ENCODE measurements at regions not wholly inside any gene's neighbourhood (a gene's known extent, or its start where the extent isn't known, plus 50 kb on each side); places are given as distances from the start of the nearest gene placed in this dataset.

GRCh38 chr5:165260426-165260825 lies 1755.0 kb downstream of the MAT2B start:
- DNase-seq = no peak

GRCh38 chr5:165263536-165263935 lies 1758.1 kb downstream of the MAT2B start:
- no peak for DNase-seq

DNA sequence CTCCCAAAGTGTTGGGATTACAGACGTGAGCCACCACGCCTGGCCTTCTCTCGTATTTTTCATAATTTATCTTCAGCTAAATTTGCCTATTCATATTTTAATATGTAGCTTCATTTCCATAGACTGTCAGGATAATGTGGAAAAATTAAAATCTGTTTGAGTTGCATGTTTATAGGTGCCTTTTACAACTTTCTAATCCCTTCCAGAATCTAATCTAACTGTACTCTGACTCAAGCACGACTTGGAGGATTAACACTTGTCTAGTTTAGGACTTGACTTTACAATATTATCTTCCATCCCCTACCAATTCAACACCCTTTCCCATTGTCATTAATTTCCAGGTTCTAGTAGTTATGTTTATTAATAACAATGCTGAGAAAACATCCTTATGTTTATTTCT lies 1761.5 kb downstream of the MAT2B start:
- DNase-seq = no peak

GRCh38 chr5:165272436-165272835 lies 1767.0 kb downstream of the MAT2B start:
- DNase-seq = no peak

- no peak for DNase-seq
These were observed 1772.2 kb downstream of the MAT2B start for GRCh38 chr5:165277661-165278060.

- DNase-seq = no peak
These were observed 1777.1 kb downstream of the MAT2B start for GRCh38 chr5:165282491-165282890.

DNA sequence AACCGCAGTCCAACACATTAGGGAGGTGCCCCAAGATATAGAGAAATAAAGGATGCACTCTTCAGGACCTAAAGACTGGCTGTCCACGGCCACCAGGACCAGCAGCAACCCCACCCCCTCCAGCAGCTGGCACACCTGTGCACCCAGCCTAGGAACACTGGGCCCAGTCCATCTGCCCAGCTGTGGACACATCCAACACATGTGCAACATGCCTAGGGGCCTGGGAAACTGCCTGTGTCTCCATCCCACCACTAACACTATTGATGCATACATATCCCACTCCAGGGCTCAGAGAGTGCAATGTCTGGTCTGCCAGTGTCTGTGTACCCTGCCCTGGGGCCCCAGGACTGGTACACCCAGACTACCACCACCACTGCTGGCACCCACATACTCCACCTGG lies 1781.3 kb downstream of the MAT2B start:
- DNase-seq = no peak

GRCh38 chr5:165290535-165290934 lies 1785.1 kb downstream of the MAT2B start:
- no peak for DNase-seq

DNA sequence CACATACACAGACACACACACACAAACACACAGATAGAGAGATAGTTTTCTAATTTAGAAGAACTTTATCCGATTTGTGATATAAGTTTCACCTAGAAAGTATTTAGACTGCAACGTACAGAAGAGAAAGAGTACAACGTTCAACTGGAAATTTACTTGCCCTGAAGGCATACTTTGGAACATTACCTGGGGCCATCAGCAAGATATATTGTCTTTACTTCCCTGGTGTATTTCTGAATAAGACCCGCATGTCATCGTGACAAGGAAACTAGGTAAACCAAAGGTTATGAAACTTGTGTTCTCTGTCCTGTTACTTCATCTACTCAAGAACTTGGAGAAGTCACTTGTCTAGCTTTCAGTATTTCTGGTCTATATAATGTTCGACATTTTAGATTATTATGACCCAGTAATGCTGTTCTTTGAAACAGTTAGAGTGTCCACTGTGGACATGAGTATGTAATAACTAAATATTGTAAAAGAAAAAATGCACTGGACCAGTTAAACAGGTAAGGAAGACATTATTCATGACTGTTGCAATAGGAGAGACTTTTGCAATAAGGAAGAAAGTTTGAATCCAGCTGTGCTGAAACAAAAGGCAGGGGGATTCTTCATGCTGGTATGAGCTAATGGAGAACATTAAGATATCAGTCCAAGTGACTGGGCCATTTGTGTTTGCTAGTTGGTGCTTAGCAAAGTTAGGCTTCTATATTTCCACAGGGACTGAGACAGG lies 1791.1 kb downstream of the MAT2B start:
- DNase-seq = no peak

DNA sequence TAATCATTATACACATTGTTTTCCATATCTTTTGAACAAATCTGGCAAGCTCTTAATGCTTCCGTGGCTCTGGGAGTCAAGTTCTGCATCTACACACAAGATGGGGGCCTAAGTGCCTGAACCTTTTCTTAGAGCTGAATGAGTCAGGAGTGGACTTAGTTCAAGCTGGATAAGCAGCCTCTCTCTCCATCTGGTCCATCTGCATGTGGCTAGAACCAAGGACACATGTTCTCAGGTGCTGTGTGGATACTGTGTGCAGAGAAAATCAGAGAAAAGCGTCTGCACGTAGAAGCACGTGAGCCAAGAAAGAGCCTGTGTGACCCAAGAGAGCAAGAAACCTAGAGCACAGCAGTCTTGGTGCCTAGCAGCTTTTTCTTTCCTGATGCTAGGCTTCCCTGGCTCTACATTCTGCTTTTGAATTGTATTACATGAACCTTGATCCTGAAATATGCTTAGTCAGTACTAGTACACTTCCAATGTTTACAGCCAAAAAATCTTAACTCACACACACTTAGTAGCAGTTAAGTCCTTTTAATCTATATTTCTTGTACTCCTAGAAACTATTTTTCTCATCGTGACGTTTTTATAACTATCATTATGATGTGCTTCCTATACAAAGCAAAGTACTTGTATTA lies 1798.9 kb downstream of the MAT2B start:
- DNase-seq = no peak

DNA sequence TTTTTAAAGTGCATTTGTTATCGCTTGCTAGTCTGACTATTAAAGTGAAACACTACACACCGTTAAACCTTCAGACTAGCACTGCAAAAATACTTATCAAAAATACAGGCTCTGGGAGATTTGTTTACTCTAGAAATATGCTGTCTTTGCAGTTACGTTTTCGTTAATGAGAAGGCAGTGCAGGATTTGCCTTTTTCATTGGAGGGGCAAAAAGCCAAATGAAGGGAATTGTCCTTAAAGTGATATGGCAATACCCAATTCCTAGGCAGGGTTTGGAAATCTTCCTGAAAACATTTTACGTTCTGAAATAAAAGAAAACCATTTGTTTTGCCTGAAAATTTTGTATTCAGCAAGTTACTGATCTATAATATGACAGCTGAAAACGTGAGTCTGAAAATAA lies 1800.2 kb downstream of the MAT2B start:
- no peak for DNase-seq

DNA sequence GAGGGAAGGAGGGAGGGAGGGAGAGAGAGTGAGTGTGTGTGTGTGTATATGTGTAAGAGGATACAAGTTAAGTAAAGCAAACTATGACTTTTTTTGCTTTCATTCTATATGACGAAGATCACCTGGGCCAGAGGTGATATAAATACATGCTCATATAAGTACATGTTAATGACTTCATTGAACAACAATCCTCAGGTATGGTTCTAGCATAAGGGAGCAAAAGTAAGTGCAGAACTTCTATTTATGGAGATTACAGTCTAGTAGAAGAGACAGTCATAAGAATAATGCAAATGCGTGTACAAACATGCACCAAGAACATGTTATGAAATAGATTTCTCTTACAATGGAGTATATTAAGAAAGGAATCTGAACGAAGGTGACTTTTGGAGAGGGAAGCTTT lies 1804.0 kb downstream of the MAT2B start:
- DNase-seq = no peak

DNA sequence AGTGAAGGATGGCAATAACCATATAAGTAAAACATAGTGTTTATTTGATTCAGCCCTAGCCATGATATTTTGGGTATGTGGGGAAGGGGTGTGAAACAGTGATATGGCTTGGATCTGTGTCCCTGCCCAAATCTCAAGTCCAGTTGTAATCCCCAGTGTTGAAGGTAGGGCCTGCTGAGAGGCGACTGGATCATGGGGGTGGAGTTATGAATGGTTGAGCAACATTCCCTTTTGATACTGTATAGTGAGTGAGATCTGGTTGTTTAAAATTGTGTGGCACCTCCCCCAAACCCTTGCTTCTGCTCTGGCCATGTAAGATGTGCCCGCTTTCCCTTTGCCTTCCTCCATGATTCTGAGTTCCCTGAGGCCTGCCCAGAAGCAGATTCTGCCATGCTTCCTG lies 1804.6 kb downstream of the MAT2B start:
- DNase-seq = no peak

GRCh38 chr5:165321912-165322311 lies 1816.5 kb downstream of the MAT2B start:
- no peak for DNase-seq

DNA sequence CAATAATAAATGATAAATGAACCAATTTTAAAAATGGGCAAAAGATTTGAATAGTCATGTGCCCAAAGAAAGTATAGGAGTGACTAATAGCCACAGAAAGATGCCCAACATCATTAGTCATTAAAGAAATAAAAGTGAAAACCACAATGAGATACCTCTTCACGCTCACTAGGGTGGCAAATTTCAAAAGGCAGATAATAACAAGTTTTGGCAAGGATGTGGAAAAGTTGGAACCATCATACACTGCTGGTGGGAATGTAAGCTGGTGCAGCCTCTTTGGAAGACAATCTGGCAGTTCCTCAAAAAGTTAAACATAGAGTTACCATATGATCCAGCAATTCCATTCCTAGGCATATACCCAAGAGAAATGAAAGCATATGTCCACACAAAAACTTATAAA lies 1819.8 kb downstream of the MAT2B start:
- no peak for DNase-seq

DNA sequence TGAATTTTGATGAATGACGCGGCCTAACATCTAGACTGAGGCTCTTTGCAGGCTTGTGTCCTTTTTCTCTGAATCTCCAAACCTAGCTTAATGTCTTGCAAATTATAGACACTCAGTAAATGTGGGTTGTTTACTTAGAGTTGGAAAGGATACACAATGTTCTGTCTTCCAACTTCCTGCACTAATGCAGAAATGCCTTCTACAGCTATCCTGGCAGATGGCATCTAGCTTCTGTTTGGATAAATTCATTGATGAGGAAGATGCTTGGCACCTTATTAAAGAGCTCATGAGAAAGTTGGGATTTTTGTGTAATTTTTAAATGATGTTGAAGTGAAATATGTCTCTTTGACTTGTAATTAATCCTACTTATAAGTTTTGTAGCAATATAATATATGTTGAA lies 1822.2 kb downstream of the MAT2B start:
- DNase-seq = no peak

DNA sequence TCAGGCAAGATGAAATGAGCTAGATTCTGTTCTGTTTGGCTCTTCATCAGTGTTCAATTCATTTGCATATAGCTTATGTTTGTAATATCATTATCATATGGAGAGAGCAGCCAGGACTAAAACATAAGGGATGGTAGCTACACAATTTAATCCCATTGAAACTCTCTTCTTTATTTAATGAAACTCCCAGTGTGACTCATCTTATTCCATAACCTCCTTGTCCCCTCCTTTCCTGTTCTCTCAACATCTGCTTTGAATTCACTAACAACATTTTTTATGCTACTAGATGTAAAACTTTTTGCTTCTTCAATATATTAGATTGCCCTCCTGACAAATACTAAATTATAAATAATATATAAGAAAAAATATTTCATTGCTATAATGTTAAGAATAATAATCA lies 1823.4 kb downstream of the MAT2B start:
- DNase-seq = no peak

DNA sequence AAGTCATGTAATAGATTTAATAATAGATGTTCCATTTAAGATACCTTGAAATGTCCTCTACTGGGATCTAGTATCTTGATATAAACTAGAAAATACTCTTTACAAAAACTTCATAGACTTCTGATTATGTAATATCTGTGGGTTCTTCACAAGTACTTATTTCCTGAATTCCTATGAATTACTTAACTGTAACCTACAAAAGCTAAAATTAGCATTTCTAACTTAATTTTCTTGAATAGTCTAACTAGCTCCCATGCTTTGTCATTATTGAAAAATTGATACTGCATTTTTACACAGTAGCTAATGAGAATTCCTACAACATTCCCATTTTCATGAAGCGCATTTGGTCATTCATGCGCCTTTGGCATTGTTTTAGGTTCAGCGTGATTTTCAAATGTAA lies 1828.2 kb downstream of the MAT2B start:
- no peak for DNase-seq

- DNase-seq = no peak
These were observed 1828.8 kb downstream of the MAT2B start for GRCh38 chr5:165334201-165334600.

DNA sequence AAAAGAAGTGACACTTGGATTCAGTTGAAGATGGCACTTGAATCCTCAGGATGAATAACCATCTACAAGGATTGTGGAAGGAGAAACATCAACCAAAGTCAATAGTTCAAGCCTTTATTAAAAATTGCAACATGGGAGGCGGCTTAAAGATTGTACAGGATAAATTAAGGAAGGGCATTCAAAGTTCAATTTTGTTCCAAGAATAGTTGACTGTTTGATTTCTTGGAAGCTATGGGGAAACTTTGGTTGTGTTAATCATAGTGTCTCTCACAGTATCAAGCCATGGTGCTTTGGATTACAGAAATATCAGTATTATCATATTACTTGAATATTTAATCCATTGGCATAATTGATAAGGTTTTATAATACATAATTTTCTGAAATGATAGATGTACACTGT lies 1844.3 kb downstream of the MAT2B start:
- DNase-seq = no peak

GRCh38 chr5:165351342-165351741 lies 1845.9 kb downstream of the MAT2B start:
- DNase-seq = no peak

GRCh38 chr5:165360366-165360765 lies 1854.9 kb downstream of the MAT2B start:
- no peak for DNase-seq

DNA sequence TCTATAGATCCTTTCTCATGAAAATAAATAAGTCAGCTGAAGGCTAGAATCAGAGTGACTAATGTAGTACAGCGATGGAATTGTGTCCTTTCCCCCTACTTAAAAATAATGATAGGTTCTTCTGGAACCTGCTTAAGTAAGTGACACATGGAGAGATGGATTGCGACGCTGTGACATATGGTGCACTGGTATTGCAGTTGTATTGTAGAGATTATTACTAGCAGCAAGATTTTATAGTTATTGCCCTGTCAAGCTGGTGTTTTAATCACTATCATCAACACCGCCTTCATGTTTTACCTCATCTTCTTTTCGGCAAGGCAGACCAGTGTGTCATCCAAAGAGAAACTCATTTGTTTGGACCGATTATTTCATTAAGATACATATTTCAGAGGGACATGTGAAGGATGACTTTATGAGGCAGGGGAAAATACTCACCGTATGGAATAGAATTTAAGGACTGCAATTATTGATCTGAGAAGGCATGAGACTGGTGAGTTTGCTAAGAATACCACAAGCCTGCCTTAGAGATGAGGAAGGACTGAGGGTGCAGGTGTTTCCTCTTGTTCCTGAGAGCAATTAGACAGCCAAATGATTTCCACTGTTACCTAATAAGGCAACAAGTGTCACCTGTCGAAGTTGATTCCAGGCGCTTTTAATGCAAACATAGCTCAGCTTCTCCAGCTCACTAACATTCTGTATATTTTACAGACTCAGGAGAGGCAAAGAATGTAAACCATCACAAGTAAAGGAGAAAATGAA lies 1855.5 kb downstream of the MAT2B start:
- no peak for DNase-seq

GRCh38 chr5:165370233-165370632 lies 1864.8 kb downstream of the MAT2B start:
- no peak for DNase-seq

Data from left hindlimb (tissue), 1 donor.